T-helper 1 cell treated with Interleukin-12 subunit alpha and Interleukin-12 subunit beta and Interleukin-4 antibody, amounts not matched to agents 30 μg/mL and 1 μg/mL, for 36 hours (primary cell): ENCODE measurements at regions not wholly inside any gene's neighbourhood (a gene's known extent, or its start where the extent isn't known, plus 50 kb on each side); places are given as distances from the start of the nearest gene placed in this dataset.
"Not testable (repeated sequence)": the region's sequence is repeated elsewhere in the genome, so short reads cannot be mapped to it uniquely, and the experiment has no call there.

Source experiments
- H3K27ac Mint-ChIP-seq: one replicate; pipeline ENCODE4 v1.8.0; 2021; ENCODE audit warnings: mild to moderate bottlenecking, mixed read lengths
- H3K27me3 Mint-ChIP-seq: one replicate; pipeline ENCODE4 v1.8.0; 2021; ENCODE audit warnings: low read depth, mixed read lengths
- H3K36me3 Mint-ChIP-seq: one replicate; pipeline ENCODE4 v1.8.0; 2021; ENCODE audit warnings: low read depth, mixed read lengths
- H3K4me1 Mint-ChIP-seq: one replicate; pipeline ENCODE4 v1.8.0; 2021; ENCODE audit warnings: low read depth, mixed read lengths
- H3K4me3 Mint-ChIP-seq: one replicate; pipeline ENCODE4 v1.8.0; 2021; ENCODE audit warnings: mild to moderate bottlenecking, moderate library complexity, mixed read lengths
- H3K9me3 Mint-ChIP-seq: one replicate; pipeline ENCODE4 v1.8.0; 2021; ENCODE audit warnings: mixed read lengths

DNA sequence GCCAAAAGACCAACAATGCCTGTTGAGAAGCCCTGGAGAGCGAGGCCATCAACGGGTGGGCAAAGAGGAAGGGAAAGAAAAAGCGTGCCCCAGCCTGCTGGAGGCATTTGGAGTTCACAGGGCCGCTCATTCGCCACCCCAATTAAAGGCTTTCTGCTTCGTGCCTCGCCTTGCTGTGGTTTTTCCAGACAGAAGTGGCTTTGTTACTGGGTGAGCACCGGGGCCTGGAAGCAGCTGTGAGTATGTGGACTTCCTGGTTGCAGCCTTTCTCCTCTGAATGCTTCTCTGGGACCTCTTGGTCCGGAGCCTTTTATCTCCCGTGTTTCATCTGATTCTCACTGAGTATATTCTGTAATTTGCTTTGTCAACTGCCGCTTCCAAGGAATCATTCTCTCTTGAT is 118.1 kb upstream of the EGR2 start:
- Mint-ChIP-seq H3K4me3 (no peak overlapping the region), H3K9me3 (no peaks in the 10 kb centered on the region), H3K27me3 (peaks cover 11% of the 10 kb centered on the region), H3K4me1 (no peaks in the 10 kb centered on the region), H3K27ac (no peak overlapping the region), H3K36me3 (no peaks in the 10 kb centered on the region)

DNA sequence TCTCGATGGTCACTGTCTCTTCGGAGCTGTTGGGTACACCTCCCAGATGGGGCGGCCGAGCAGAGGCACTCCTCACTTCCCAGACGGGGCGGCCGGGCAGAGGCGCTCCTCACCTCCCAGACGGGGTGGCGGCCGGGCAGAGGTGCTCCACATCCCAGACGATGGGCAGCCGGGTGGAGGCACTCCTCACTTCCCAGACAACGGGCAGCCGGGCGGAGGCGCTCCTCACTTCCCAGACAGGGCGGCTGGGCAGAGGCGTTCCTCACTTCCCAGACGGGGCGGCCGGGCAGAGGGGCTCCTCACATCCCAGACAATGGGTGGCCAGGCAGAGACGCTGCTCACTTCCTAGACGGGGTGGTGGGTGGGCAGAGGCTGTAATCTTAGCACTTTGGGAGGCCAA is 112.6 kb upstream of the EGR2 start:
- not testable (repeated sequence) for H3K4me3 Mint-ChIP-seq, H3K4me1 Mint-ChIP-seq, H3K36me3 Mint-ChIP-seq, H3K9me3 Mint-ChIP-seq, H3K27ac Mint-ChIP-seq
- peaks cover 15% of the 10 kb centered on the region for H3K27me3 Mint-ChIP-seq

DNA sequence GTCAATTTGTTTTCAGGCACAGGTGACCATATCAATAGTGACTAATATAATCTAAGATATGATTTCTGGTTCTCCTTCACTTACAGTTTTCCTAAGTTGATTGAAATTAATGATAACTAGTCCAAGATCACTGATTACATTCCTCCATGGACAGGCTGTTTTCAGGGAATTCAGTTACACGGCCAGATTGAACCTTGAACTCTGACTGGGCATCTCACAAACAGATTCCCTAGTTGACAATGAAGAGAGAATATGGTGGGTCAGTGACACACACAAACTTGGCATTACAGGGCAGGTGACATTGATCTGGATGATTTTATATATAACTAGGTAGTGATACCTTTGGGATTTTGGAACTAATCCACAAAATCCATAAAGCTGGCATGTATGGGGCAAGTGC is 110.2 kb upstream of the EGR2 start:
- H3K4me3 Mint-ChIP-seq = no peak overlapping the region
- no peaks in the 10 kb centered on the region for H3K9me3 Mint-ChIP-seq

DNA sequence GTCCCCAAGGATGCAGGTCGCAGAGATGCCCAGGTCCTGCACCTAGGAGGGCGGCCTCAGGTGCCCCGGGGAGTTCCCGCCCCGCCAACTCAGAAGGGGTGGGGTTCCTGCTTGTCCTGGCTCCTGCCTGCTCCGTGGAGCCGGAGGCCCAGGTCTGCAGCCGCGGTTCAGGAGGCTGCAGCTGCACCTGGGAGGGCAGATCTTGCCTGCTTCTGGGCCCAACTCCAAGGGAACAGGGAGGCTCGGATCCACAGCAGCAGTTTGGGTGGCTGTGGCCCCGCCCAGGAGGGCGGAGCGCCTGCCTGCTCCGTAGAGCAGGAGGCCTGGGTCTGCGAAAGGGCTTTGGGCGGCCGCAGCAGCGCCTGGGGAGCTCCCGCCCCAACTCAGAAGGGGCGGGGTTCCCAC is 108.2 kb upstream of the EGR2 start:
- no peak overlapping the region for H3K27ac Mint-ChIP-seq
- no peak overlapping the region for H3K4me3 Mint-ChIP-seq
- peaks cover 19% of the 10 kb centered on the region for H3K27me3 Mint-ChIP-seq
- H3K36me3 Mint-ChIP-seq = no peaks in the 10 kb centered on the region
- no peaks in the 10 kb centered on the region for H3K9me3 Mint-ChIP-seq
- no peaks in the 10 kb centered on the region for H3K4me1 Mint-ChIP-seq

More for the DNA sequence above, 110.2 kb upstream of the EGR2 start:
- no peaks in the 10 kb centered on the region for H3K36me3 Mint-ChIP-seq
- H3K4me1 Mint-ChIP-seq = no peaks in the 10 kb centered on the region
- H3K27me3 Mint-ChIP-seq = peaks cover 19% of the 10 kb centered on the region
- no peak overlapping the region for H3K27ac Mint-ChIP-seq

DNA sequence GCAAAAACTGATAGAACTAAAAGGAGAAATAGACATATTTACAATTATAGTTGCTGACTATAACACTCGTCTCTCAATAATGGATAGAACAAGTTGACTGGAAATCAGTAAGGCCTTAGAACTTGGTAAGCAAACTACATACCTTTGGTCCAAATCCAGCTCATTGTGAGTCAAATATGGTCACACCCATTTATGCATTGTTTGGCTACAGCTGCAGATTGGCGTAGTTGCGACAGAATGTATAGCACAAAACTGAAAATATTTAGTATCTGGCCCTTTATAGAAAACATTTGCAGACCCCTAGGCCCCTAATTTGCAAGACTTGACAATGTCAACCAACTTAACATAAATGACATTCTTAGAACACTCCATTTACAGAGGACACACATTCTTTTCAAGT is 103.6 kb upstream of the EGR2 start:
- Mint-ChIP-seq H3K4me3 (no peak overlapping the region), H3K27ac (no peak overlapping the region), H3K4me1 (peaks cover 9% of the 10 kb centered on the region), H3K36me3 (no peaks in the 10 kb centered on the region), H3K27me3 (peaks cover 11% of the 10 kb centered on the region), H3K9me3 (no peaks in the 10 kb centered on the region)

DNA sequence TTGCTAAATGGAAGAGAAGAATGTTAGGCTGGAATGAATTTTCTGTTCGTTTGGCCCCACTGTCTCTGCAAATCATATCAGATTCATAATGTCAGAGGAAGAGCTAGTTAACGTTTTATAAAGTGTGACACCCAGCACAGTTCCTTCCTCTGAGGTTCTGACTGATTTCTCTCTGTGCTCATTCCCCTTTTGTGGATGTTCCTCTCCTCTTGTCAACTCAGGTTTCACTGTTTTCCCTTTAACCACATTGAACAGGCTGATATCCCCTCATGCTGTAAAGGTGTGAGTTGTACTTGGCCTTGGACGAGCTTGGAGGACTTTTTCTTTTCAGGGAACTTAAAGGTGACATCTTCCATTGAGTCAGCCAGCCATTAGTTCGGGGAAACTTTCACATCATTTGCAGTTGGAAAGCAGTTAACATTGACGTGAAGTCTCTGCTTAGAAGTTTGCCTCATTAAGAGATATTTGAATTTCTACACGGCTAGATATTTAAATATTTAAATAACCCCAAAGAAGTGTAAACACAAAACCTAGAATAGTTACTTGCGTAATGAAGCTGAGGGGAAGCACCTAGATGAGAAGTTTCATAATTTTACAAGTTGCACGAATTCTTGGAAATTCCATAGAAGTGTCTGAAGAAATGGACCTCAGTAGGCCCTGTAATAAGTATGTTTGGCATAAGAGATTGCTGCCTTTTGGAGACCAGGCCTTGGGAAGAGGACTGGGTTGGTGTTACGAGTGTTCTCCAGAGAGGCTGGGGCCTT is 101.5 kb upstream of the EGR2 start:
- Mint-ChIP-seq H3K36me3 (no peaks in the 10 kb centered on the region), H3K27me3 (peaks cover 12% of the 10 kb centered on the region), H3K9me3 (no peaks in the 10 kb centered on the region), H3K27ac (no peak overlapping the region), H3K4me1 (peaks cover 9% of the 10 kb centered on the region), H3K4me3 (no peak overlapping the region)

DNA sequence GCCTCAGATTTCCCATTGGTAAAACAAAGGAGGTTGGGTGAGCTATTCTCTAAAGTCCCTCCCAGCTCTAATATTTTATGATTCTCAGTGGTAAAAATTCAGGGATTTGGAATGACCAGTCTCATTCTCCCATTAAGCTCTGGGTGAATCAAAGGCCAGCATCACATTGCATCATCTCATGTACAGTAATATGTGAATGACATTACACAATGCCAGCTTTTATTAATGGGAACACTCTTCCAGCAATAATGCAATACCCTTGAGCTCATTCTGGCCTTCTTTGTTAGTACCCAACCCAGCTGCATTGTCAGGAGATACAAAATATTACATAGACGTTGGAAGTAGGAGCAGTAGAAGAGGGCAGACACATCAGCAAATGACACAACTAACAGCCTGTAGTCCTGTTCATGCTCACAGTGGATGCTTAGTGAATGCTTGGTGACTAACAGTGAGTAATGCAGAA is 100.0 kb upstream of the EGR2 start:
- Mint-ChIP-seq H3K36me3 (no peaks in the 10 kb centered on the region), H3K4me1 (peaks cover 9% of the 10 kb centered on the region)

DNA sequence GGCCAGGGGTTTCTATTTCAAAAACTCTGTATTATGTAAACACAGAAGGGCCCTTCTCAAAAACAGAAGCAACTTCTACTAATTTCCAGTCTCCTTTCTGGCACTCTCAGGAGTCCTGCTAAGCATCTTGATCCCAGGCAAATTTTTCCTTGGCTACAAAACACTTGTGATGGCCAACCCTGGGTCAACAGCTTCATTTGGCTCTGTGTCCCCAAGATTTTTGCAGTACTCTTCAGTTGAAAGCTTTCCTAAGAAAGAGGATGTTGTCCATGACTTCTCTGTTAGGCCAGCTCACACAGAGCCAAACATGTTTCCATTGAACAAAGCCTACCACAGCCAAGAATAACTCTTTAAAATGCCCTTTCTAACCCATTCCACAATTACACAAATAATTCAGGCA is 99.0 kb upstream of the EGR2 start:
- Mint-ChIP-seq H3K4me1 (peaks cover 9% of the 10 kb centered on the region), H3K27me3 (peaks cover 9% of the 10 kb centered on the region), H3K9me3 (no peaks in the 10 kb centered on the region), H3K36me3 (no peaks in the 10 kb centered on the region), H3K4me3 (no peak overlapping the region), H3K27ac (no peak overlapping the region)

More for the DNA sequence above, 100.0 kb upstream of the EGR2 start:
- Mint-ChIP-seq H3K27me3 (peaks cover 9% of the 10 kb centered on the region), H3K9me3 (no peaks in the 10 kb centered on the region), H3K4me3 (no peak overlapping the region), H3K27ac (no peak overlapping the region)

DNA sequence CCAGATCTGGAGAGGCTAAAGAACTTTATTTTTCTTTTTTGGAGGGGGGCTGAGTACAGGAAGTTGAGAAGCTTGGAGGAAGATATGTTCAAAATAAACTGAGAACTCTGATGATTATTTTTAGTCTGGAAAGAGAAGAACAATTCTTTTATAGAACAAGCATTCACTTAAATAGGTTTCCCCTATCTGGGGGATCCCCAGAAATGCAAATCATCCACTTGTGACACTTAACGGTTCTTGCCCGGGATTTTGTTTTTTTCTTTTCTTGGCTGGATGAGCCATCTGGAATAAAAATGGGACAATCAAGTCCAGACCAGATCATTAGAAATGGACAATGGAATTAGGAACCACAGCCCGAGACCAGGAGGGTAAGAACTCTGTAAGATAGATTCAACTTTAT is 95.9 kb upstream of the EGR2 start:
- H3K36me3 Mint-ChIP-seq = no peaks in the 10 kb centered on the region
- H3K9me3 Mint-ChIP-seq = no peaks in the 10 kb centered on the region
- no peak overlapping the region for H3K4me3 Mint-ChIP-seq
- H3K27ac Mint-ChIP-seq = no peak overlapping the region
- H3K27me3 Mint-ChIP-seq = peaks cover 16% of the 10 kb centered on the region
- peaks cover under 1% of the 10 kb centered on the region for H3K4me1 Mint-ChIP-seq

DNA sequence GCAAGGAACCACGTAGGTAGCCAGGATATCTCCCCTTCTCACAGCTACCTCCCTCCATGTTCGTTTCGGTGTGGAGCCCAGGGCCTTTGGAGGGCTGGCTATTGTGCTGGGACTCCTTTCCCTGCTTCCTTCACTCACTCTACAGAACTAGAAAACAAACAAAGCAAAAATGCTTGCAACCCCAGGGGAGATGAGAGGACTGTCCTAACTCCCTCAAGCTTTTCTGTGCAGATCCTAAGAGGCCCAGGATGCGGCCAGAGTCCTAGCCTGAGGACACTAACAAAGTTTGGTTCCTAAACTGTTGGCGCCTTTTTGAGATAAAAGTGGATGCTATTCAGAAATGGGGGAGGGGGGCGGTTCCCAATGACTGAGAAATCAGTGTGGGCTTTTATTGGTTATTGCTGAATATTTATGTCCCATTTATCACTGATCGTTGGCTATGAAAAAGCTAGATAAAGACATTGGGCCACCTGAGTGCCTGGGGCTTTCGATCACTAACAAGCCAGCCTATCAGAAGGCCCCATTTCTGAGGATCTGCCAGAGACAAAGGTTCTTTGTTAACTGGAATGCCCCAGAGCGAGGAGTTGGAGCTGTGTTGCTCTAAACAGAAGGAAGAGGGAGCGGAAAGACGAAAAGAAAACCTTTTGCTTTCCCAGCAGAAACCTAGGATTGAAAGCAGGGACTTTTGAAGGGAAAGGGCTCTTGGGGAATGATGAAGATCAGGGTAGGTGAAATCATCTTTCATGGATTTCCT is 95.2 kb upstream of the EGR2 start:
- Mint-ChIP-seq H3K27ac (no peak overlapping the region), H3K4me3 (no peak overlapping the region), H3K27me3 (peaks cover 16% of the 10 kb centered on the region), H3K9me3 (no peaks in the 10 kb centered on the region), H3K36me3 (no peaks in the 10 kb centered on the region), H3K4me1 (no peaks in the 10 kb centered on the region)

DNA sequence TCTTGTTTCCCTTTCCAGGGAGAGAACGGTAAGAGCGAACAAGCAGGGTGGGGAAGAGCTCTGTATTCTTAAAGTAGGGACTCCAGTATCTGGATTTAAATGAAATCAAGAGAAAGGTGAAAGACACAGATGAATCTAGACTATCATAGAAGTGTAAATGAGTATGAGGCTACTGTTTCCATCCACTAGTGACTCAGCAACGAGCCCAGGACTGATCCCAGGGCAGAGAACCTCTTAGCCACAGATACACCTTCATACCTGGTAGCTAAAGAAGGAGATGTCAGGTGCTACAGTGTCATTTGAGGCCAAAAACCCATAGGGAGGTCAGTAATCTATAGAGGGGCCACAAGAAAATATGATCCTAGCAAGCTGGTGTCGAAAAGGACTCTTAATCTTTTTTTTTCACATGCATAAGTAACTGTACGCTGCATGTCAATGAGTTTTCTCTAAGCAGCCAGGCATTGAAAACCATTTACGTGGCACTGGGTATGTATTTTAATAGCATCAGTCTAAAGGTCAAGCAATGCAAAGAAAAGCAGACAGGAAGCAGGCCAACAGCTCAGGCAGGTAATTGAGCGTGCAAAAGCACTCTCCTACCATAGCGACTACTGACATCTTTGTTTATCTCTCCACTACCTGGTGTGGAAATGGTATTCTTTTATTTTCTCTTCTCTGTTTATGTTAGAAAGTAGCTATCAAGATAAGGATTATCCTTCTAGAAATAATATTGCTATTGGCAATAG is 91.5 kb upstream of the EGR2 start:
- Mint-ChIP-seq H3K9me3 (no peaks in the 10 kb centered on the region), H3K4me1 (no peaks in the 10 kb centered on the region)

DNA sequence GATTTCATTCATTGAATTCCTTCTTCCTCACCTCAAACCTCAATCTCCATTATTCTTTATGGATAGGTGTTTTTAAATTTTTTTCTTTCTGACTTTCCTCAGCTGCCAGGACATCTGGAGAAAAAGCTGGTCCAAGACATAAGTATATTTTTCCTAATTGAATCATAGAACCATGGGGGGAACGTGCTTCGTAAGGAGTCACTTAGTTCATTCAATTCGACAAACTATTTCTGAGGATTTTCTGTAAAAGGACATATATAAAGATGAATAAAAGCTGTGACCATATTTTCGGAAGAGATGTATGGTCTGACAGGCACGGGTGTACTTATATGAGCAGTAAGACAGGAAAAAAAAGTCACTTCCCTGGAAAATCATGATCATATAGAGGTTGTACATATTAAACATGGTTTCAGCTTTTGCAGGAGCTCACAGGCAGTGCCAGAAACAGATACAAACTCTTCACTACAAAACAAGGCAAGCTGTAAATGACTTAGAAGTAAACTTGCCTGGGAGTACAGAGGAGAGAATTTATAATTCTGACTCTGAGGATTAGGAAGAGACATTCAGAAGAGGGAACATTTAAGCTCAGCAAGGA is 88.2 kb upstream of the EGR2 start:
- Mint-ChIP-seq H3K27me3 (peaks cover 22% of the 10 kb centered on the region), H3K4me3 (no peak overlapping the region), H3K9me3 (no peaks in the 10 kb centered on the region), H3K27ac (no peak overlapping the region), H3K36me3 (no peaks in the 10 kb centered on the region), H3K4me1 (peaks cover 2% of the 10 kb centered on the region)

More for the DNA sequence above, 91.5 kb upstream of the EGR2 start:
- Mint-ChIP-seq H3K36me3 (no peaks in the 10 kb centered on the region), H3K27me3 (peaks cover 21% of the 10 kb centered on the region), H3K4me3 (no peak overlapping the region), H3K27ac (no peak overlapping the region)

DNA sequence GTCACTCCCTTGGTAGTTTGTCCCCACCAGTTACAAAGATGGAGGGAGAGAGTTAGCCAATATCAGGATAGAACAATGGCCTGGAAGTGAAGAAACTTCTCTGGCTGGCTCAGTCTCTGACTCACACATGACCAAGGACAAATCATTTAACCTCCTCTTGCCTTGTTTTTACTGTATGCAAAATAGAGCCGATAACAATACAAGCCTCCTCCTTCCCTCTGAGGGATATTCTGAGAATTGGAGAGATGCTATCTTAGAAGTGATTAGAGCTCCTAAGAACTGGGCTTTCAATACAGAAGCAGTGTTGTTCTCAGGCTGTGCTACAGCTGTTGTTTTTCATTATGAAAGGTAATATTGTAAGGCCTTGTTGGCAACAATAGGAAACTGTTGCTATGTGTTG is 87.7 kb upstream of the EGR2 start:
- no peak overlapping the region for H3K4me3 Mint-ChIP-seq
- H3K4me1 Mint-ChIP-seq = peaks cover 2% of the 10 kb centered on the region
- H3K27ac Mint-ChIP-seq = no peak overlapping the region

DNA sequence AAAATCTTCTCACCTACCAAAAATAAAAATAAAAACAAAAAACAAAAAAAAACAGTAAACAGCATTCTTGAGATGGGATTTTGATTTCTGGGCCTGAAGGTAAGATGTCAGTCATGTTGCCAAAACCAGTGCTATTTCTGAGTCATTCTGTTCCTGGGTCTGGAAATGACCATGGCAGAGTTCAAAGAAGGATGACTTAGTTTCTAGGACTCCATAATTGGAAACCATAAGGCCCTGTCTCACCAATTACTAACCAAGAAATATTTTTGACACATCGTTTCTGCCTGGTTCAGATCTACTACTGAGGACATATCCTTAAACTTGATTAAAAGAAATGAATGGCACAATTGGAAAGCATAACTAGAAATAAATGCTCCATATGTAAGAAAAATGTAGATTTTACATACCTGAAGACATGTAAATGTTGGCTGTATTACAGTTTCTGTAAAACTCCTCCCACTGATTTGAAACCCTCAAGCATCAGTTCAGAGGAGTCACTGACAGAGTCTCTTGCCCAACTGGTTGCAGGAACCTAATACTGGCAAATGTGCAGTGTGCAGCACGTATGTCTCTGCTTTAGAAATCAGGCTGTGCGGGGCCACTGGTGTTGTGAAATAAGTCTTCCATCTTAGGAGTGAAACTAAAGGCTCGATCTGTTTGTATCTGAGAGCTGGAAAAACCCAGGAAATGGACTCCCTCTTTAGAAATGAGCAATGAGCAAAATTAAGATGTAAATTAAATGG is 84.8 kb upstream of the EGR2 start:
- H3K27me3 Mint-ChIP-seq = peaks cover 20% of the 10 kb centered on the region
- no peak overlapping the region for H3K27ac Mint-ChIP-seq
- H3K4me3 Mint-ChIP-seq = no peak overlapping the region
- no peaks in the 10 kb centered on the region for H3K36me3 Mint-ChIP-seq
- H3K4me1 Mint-ChIP-seq = peaks cover 2% of the 10 kb centered on the region
- no peaks in the 10 kb centered on the region for H3K9me3 Mint-ChIP-seq

More for the DNA sequence above, 87.7 kb upstream of the EGR2 start:
- Mint-ChIP-seq H3K27me3 (peaks cover 23% of the 10 kb centered on the region), H3K36me3 (no peaks in the 10 kb centered on the region), H3K9me3 (no peaks in the 10 kb centered on the region)
